Neural crest cell (in vitro differentiated cells): ENCODE measurements at regions not wholly inside any gene's neighbourhood (a gene's known extent, or its start where the extent isn't known, plus 50 kb on each side); places are given as distances from the start of the nearest gene placed in this dataset.

ENCODE experiments used
- DNase-seq: peaks from one replicate; pipeline ENCODE4 v3.0.0; 2021; ENCODE audit warnings: low read depth, mixed read lengths, low spot score
- H3K27ac Mint-ChIP-seq: one replicate; pipeline ENCODE4 v1.8.0; 2021; ENCODE audit warnings: mild to moderate bottlenecking, mixed read lengths; ENCODE audit not compliant: unreplicated experiment
- H3K27me3 Mint-ChIP-seq: 2 replicates; pipeline ENCODE4 v1.8.0; 2021; ENCODE audit warnings: low read depth, mild to moderate bottlenecking, mixed read lengths
- H3K36me3 Mint-ChIP-seq: 2 replicates; pipeline ENCODE4 v1.8.0; 2021; ENCODE audit warnings: low read depth, mild to moderate bottlenecking, mixed read lengths
- H3K4me1 Mint-ChIP-seq: 2 replicates; pipeline ENCODE4 v1.8.0; 2021; ENCODE audit warnings: mixed read lengths
- H3K4me3 Mint-ChIP-seq: one replicate; pipeline ENCODE4 v1.8.0; 2021; ENCODE audit warnings: mild to moderate bottlenecking, mixed read lengths
- H3K9me3 Mint-ChIP-seq: 2 replicates; pipeline ENCODE4 v1.8.0; 2021; ENCODE audit warnings: mixed read lengths
- TF ChIP-seq, protein P1 (sequence below): fragments of 200-600 bp; sonication (generic); conservative IDR thresholded peaks from 2 replicates; pipeline ENCODE4 v1.5.0; 2021; ENCODE audit warnings: antibody characterized with exemption, mild to moderate bottlenecking

GRCh38 chr9:90105773-90106172 is 501.0 kb downstream of the GADD45G start:
- H3K36me3 Mint-ChIP-seq, result no peaks in the 10 kb centered on the region
- peaks cover 4% of the 10 kb centered on the region for H3K4me1 Mint-ChIP-seq
- H3K27me3 Mint-ChIP-seq, result peaks cover 42% of the 10 kb centered on the region
- TF ChIP-seq, protein P1, sequence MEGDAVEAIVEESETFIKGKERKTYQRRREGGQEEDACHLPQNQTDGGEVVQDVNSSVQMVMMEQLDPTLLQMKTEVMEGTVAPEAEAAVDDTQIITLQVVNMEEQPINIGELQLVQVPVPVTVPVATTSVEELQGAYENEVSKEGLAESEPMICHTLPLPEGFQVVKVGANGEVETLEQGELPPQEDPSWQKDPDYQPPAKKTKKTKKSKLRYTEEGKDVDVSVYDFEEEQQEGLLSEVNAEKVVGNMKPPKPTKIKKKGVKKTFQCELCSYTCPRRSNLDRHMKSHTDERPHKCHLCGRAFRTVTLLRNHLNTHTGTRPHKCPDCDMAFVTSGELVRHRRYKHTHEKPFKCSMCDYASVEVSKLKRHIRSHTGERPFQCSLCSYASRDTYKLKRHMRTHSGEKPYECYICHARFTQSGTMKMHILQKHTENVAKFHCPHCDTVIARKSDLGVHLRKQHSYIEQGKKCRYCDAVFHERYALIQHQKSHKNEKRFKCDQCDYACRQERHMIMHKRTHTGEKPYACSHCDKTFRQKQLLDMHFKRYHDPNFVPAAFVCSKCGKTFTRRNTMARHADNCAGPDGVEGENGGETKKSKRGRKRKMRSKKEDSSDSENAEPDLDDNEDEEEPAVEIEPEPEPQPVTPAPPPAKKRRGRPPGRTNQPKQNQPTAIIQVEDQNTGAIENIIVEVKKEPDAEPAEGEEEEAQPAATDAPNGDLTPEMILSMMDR, result no peak
- H3K9me3 Mint-ChIP-seq, result peaks cover 5% of the 10 kb centered on the region
- H3K27ac Mint-ChIP-seq, result no peak overlapping the region
- no peak for DNase-seq
- no peak overlapping the region for H3K4me3 Mint-ChIP-seq

- Mint-ChIP-seq H3K27me3 (peaks cover 38% of the 10 kb centered on the region), H3K9me3 (peaks cover 5% of the 10 kb centered on the region), H3K27ac (no peak overlapping the region), H3K36me3 (no peaks in the 10 kb centered on the region), H3K4me1 (peaks cover 2% of the 10 kb centered on the region), H3K4me3 (no peak overlapping the region)
- TF ChIP-seq, protein P1, result no peak
- no peak for DNase-seq
Observed at GRCh38 chr9:90107040-90107725, 502.4 kb downstream of the GADD45G start.

DNA sequence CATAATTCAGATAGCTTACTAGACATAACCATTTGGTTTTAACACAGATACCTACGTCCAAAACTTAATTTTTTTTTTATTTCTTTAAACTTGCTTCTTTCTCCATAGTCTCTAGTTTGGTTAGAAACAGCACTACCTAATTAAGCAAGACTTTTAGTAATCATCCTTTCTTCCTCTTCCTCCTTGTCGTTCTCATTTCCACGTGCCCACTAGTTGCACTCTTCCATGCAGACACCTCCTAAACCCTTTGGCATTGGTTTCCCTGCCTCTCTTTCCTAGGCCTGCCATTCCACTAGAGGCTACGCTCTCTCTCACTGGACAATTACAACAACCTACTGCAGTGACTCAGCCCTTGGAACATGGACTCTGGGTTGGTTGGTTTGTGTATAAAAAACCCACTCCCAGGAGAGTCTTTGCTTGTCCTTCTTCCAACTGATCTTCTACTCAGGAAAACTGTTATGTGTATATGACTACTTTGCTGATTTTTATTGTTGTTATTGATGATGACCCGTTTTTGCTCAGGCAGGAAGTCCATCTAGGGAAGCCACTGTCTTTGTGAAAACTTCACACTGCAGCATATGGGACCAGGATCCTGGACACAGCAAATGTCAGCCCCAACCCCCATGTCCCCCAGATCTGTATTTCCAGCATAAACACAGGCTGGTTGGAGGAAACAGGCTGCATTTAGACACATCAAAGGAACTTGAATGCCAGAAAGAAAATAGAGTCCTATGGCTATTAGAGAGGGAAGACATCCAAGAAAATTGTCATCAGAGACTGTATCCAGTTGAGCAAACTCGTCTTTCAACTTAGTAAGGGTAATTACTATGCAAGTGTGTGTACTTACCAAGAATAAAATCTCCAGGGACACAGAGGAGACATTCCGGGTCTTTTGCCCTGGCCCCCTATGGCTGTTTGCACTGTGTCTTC is 503.2 kb downstream of the GADD45G start:
- Mint-ChIP-seq H3K9me3 (peaks cover 5% of the 10 kb centered on the region), H3K4me1 (no peaks in the 10 kb centered on the region), H3K36me3 (no peaks in the 10 kb centered on the region), H3K4me3 (no peak overlapping the region), H3K27ac (no peak overlapping the region), H3K27me3 (peaks cover 30% of the 10 kb centered on the region)
- TF ChIP-seq, protein P1, result no peak
- no peak for DNase-seq

- Mint-ChIP-seq H3K36me3 (no peaks in the 10 kb centered on the region), H3K27me3 (peaks cover 4% of the 10 kb centered on the region), H3K27ac (no peak overlapping the region), H3K4me3 (no peak overlapping the region), H3K4me1 (peaks cover 6% of the 10 kb centered on the region), H3K9me3 (peaks cover 5% of the 10 kb centered on the region)
- DNase-seq, result no peak
- TF ChIP-seq, protein P1, result no peak
Observed at GRCh38 chr9:90112788-90113187, 508.0 kb downstream of the GADD45G start.

DNA sequence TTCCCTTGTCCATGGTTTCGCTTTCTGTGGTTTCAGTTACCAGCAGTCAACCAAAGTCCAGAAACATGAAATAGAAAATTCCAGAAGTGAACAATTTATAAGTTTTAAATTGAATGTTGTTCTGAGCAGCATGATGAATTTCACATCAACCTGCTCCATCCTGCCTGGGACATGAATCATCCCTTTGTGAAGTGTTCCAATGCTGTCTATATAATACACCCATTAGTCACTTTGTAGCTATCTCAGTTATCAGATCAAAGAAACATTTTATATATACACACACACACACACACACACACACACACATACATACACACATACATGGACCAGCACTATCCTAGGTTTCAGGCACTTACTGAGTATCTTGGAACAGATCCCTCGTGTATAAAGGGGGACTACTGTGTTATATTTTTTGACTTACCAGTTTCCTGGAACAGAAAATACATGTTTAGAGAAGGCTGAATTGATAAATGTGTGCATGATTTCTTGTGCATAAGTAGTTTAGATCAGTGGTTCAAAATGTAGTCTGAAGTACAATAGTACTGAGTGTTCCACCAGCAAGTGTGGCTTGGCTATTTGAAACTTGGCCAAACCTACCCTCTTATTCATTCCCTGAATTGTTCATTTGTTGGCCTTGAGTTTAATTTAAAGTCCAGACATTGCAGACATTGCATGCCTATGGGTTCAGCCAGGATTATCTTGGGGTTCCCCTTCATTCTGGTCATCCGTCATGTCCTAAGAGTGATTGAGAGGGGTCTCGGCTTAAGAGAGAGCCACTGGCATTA is 510.0 kb downstream of the GADD45G start:
- Mint-ChIP-seq H3K27ac (no peak overlapping the region), H3K4me3 (no peak overlapping the region), H3K36me3 (no peaks in the 10 kb centered on the region), H3K4me1 (peaks cover 6% of the 10 kb centered on the region), H3K27me3 (no peaks in the 10 kb centered on the region), H3K9me3 (peaks cover 2% of the 10 kb centered on the region)
- TF ChIP-seq, protein P1, result no peak
- DNase-seq, result no peak
